H7 (cell line): ENCODE measurements at regions not wholly inside any gene's neighbourhood (a gene's known extent, or its start where the extent isn't known, plus 50 kb on each side); places are given as distances from the start of the nearest gene placed in this dataset.

ENCODE experiments used
- DNase-seq: peaks from one replicate; pipeline ENCODE4 v3.0.0; 2012
- H3K27me3 ChIP-seq: 2 replicates; pipeline ENCODE4 v1.6.0; 2011; ENCODE audit warnings: mild to moderate bottlenecking, low read length; ENCODE audit not compliant: control insufficient read depth, insufficient read depth
- H3K36me3 ChIP-seq: replicated peaks from 2 replicates; pipeline ENCODE4 v1.5.1; 2011; ENCODE audit warnings: low read length; ENCODE audit not compliant: control insufficient read depth, insufficient read depth
- H3K4me3 ChIP-seq: 2 replicates; pipeline ENCODE4 v1.5.1; 2011; ENCODE audit warnings: low read depth, mild to moderate bottlenecking, control low read depth, low read length, moderate library complexity; ENCODE audit not compliant: insufficient read depth

- H3K27me3 ChIP-seq: no peaks in the 10 kb centered on the region
- no peaks in the 10 kb centered on the region for H3K36me3 ChIP-seq
- no peak overlapping the region for H3K4me3 ChIP-seq
- DNase-seq: no peak
Measured at GRCh38 chr3:66667263-66667662, 166.4 kb upstream of the LRIG1 start.

GRCh38 chr3:66671291-66671690, 170.5 kb upstream of the LRIG1 start:
- Histone ChIP-seq H3K36me3 (no peaks in the 10 kb centered on the region), H3K4me3 (no peak overlapping the region), H3K27me3 (no peaks in the 10 kb centered on the region)
- no peak for DNase-seq

- Histone ChIP-seq H3K36me3 (no peaks in the 10 kb centered on the region), H3K4me3 (no peak overlapping the region), H3K27me3 (no peaks in the 10 kb centered on the region)
- no peak for DNase-seq
Measured at GRCh38 chr3:66672830-66673229, 172.0 kb upstream of the LRIG1 start.

DNA sequence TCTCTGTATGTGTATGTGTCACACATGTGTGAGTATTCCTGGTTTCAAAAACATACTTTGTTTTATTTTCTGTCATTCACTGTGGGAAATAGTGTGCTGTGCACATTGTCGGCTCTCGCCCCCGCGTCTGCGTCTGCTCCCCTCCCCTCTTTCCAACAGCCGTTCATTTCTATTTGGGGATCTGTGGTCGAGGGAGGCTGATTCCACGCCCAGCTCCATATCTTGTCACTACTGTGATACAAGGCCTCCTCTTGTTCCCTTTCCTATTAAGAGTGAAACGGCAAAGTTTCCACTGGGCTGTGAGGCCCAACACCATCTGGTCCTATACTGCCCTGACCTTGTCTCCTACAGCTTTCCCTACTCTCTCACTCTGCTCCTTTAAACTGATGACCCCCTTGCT, 172.5 kb upstream of the LRIG1 start:
- H3K27me3 ChIP-seq: no peaks in the 10 kb centered on the region
- no peaks in the 10 kb centered on the region for H3K36me3 ChIP-seq
- H3K4me3 ChIP-seq: no peak overlapping the region
- DNase-seq: no peak

GRCh38 chr3:66675366-66675765, 174.5 kb upstream of the LRIG1 start:
- no peak overlapping the region for H3K4me3 ChIP-seq
- H3K36me3 ChIP-seq: no peaks in the 10 kb centered on the region
- DNase-seq: no peak
- no peaks in the 10 kb centered on the region for H3K27me3 ChIP-seq

DNA sequence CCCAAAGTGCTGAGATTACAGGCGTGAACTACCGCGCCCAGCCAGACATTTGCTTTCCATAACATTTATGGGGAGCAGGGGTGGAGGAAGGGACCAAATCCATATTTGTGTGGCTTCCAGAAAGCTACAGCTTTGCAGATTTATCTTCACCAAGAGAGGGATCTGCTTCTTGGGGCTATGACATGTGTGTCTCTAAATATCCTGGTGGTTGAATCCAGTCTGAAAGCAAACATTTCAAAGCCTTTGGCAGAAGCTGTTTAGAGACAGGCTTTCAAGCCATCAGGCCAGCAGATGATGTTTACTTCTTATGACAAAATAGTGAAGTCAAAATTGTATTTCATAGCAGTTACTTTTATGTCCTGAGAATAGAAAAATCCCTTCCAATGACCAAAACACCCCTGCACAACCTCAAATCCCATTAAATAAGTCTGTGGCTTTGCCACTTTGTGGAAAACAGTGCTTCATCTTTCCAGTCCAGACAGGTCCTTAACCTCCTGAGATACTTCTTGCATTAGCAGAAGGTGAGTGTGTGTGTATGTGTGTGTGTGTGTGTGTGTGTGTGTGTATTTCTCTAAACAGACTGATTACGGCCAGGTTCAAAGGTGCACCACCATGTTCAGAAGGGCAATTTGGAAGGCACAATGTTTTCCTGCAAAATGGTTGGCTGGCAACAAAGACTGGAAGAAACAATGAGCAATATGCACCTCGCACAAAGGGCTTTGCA, 191.4 kb upstream of the LRIG1 start:
- H3K27me3 ChIP-seq: no peaks in the 10 kb centered on the region
- no peak for DNase-seq
- H3K4me3 ChIP-seq: no peak overlapping the region
- H3K36me3 ChIP-seq: no peaks in the 10 kb centered on the region

DNA sequence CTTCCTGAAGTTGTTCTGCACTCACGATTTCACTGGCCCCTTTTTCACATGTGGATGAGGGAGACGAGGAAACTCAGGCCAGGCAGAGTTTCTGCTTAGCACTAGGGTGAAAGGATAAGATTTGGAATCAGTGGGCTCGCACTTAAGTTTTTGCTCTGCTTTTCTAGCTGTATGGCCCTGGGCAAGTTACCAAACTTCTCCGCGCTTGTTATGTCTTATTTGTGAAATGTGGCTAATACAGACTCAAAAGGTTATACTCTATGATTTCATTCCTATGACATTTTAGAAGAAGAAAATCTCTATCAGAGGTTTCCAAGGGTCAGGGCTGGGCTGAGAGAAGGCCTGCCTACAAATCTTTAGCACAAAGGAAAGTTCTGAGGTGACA, 191.9 kb upstream of the LRIG1 start:
- no peaks in the 10 kb centered on the region for H3K27me3 ChIP-seq
- no peaks in the 10 kb centered on the region for H3K36me3 ChIP-seq
- H3K4me3 ChIP-seq: no peak overlapping the region
- DNase-seq: no peak

DNA sequence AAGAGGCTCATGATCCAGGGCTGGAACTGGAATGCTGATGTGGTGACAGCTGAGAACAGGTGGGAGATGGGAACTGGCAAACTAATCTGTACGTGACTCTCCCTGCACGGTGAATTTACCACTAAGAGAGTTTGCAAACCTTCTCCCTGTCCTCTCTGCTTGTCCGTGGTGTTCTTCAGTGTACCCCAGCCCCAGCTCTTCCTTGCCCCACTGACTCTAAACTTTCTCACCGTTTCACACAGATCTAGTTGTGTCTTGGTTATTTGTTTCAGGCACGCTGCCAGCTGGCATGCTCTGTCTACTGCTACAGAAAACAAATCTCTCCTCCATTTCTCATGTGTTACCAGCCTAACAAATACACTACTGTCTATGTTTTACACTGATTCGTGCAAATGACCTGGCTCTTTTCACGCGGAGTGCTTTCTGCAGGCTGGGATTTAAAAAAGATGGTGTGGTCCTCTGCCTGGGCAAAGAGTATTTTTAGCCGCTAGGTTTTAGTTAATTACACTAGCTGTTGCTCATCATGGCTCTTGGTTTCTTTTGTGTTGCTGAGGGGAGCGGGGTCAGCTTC, 192.7 kb upstream of the LRIG1 start:
- Histone ChIP-seq H3K27me3 (no peaks in the 10 kb centered on the region), H3K4me3 (no peak overlapping the region), H3K36me3 (no peaks in the 10 kb centered on the region)
- no peak for DNase-seq

- no peak for DNase-seq
- H3K4me3 ChIP-seq: no peak overlapping the region
- no peaks in the 10 kb centered on the region for H3K36me3 ChIP-seq
- H3K27me3 ChIP-seq: no peaks in the 10 kb centered on the region
Measured at GRCh38 chr3:66702126-66702525, 201.3 kb upstream of the LRIG1 start.

- DNase-seq: no peak
- Histone ChIP-seq H3K36me3 (no peaks in the 10 kb centered on the region), H3K27me3 (no peaks in the 10 kb centered on the region), H3K4me3 (no peak overlapping the region)
Measured at GRCh38 chr3:66703501-66703900, 202.7 kb upstream of the LRIG1 start.

DNA sequence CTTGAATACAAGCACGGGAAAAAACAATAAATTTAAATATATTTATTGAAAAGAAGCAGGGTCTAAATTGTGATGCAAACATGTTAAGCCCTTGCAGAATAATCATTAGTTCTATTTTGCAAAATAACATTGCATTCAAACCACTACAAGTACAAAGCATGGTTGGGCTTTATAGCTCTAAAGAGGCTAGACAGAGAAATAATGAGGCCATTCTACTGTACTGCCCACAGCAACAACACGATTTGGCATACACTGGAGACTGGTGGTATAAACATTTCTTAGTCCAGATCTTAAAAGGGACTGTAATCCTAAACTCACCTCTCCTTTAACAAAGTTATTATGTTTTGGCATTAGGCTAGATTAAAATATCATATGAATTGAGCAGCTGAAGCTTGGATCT, 204.3 kb upstream of the LRIG1 start:
- Histone ChIP-seq H3K4me3 (no peak overlapping the region), H3K27me3 (no peaks in the 10 kb centered on the region), H3K36me3 (no peaks in the 10 kb centered on the region)
- no peak for DNase-seq

- H3K36me3 ChIP-seq: no peaks in the 10 kb centered on the region
- DNase-seq: no peak
- no peak overlapping the region for H3K4me3 ChIP-seq
- H3K27me3 ChIP-seq: no peaks in the 10 kb centered on the region
Measured at GRCh38 chr3:66706890-66707289, 206.1 kb upstream of the LRIG1 start.

DNA sequence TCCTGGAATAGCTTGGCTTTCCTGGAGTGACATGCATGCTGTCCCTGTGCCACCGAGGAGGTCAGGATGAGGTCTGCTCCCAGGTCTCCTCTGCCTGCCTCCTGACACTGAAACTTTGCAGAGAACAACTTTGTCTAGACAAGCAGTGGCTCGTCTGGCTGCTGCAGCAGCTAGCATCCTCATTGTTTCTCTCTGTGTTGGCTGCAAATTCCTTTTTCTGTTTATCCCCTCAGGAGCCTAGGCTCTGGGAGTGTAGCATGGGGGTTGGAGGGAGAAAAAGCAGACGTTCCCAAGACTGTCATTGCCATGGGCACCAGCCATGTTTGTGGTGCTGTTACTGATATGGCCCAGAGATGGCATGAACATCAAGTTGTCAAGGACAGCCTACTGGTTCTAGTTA, 208.7 kb upstream of the LRIG1 start:
- no peaks in the 10 kb centered on the region for H3K27me3 ChIP-seq
- H3K4me3 ChIP-seq: no peak overlapping the region
- DNase-seq: no peak
- no peaks in the 10 kb centered on the region for H3K36me3 ChIP-seq

DNA sequence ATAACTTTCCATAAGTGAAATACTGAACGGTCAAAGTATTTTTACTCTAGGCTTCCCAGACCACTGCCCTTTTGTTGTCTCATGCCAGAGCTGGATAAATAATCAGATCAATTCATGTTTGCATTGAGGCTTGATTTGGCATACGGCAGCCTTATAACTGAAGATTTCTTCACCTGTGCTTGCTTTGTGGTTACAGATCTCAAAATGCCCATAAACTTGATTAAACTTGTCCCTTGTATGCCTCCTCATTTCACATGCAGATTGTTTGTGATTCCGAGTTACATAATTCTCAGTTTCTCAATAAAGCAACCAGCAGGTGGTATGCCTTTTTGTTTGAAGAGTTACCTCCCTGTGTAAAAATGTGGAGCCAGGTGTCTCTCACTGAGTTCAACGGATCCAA, 211.4 kb upstream of the LRIG1 start:
- Histone ChIP-seq H3K36me3 (no peaks in the 10 kb centered on the region), H3K27me3 (no peaks in the 10 kb centered on the region), H3K4me3 (no peak overlapping the region)
- peak; percentile 12 for DNase-seq

- no peak for DNase-seq
- Histone ChIP-seq H3K4me3 (no peak overlapping the region), H3K36me3 (no peaks in the 10 kb centered on the region), H3K27me3 (no peaks in the 10 kb centered on the region)
Measured at GRCh38 chr3:66713921-66714320, 213.1 kb upstream of the LRIG1 start.

GRCh38 chr3:66715806-66716205, 215.0 kb upstream of the LRIG1 start:
- no peak overlapping the region for H3K4me3 ChIP-seq
- no peak for DNase-seq

More at GRCh38 chr3:66715806-66716205, 215.0 kb upstream of the LRIG1 start:
- Histone ChIP-seq H3K36me3 (no peaks in the 10 kb centered on the region), H3K27me3 (no peaks in the 10 kb centered on the region)
